Left forelimb (tissue), 1 donor: ENCODE measurements at regions not wholly inside any gene's neighbourhood (a gene's known extent, or its start where the extent isn't known, plus 50 kb on each side); places are given as distances from the start of the nearest gene placed in this dataset.

ENCODE experiments used
- DNase-seq: peaks from one replicate; pipeline ENCODE4 v3.0.0-alpha.2; 2018; ENCODE audit warnings: low spot score

DNA sequence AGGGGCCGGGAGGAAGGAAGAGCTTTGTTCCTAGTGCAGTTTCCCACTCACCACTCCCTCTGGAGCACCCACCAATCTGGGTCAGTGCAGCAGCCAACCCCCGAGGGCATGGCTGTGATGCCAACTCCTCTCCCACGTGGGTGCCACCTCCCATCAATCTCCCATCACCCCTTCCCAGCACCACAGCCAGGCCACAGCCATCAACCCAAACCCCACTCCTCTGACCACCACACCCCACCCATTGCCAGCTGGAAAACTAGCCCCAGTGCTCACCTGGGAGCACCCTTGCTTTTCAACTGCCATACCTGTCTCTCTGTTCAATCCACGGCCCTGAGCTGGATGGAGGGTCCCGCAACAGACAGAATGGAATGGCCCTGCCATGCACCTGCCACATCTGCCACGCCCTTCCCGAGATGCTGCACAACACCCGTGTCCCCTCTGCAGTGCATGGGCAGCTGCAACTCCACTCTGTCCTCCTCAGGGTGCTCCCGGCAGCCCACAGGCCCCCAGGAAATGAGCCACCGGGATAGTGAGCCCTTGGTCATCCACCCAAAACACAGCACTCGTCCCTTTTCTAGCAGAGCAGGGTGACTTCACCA lies 112.4 kb upstream of the ID2 start:
- DNase-seq = peak; percentile 47

DNA sequence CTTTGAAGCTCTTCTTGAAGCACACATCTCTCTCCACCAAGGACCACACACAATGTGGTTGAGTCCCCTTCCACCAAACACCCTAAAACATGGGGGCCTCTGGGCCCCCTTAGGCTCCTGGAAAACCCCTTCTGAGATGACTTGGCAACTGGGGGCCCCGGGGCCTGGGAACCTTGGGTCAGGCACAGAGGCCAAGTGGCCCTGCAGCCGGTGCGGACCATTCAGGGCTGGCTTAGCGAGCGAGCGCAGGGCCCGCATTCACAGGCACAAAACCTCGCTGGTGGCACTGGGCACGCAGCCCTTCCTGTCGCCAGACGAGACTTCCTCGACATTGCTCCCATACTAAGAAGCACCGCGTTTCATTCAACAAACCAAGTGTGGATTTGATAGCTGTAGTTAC lies 111.2 kb upstream of the ID2 start:
- peak; percentile 53 for DNase-seq

DNA sequence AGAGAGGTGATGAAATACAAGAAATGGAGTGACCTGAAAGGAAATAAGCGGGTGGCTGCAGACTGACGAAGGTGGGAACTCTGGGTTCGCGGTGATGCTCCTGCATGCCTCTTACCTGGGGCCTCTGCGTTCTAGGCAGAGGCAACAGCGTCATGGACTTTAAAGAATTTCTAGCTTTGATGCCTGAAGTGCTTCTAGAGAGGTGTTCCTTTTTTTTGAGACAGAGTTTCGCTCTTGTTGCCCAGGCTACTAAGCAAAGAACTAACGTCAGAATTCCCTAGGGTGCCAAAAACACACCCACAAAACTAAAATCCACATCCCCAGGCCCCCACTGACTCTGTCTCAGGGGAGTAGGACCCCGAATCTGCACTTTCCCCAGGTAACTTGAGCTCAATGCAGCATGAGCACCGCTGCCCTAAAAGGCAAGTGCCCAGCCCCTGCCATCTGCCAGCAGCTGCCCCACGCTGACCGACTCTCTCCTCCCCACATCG lies 110.5 kb upstream of the ID2 start:
- peak; percentile 22 for DNase-seq

DNA sequence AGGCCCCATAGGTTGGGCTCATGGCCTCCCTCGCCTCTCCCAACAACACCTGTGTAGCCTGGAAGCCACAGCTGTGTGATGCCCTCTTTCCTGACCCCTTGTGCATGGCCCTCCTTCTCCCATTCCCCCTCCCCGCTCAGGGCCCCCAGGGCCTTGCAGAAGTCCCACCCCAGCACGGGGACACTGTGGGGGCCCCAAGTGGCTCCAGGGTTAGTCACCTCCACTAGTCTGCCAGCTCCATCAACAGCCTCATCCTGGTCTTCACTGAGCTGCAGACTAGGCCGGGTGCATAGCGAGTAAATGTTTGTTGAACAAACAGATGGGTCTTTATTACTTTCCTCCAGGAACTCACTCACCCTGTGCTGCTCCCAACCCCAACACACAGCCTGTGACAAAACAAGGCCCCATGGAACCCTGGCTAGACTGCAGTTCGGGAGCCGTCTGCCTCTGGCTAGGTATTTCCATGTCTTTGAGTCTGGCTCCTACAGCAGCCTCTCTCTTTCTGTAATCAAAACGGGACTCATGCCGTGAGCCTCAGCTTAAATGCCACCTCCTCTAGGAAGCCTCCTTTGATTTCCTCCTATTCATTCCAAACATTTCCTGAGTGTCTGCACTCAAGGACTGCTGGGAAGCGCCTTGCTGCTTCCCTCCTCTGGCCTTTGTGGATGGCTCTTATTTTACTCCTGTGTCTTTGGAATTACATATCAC lies 109.9 kb upstream of the ID2 start:
- DNase-seq = peak; percentile 54

DNA sequence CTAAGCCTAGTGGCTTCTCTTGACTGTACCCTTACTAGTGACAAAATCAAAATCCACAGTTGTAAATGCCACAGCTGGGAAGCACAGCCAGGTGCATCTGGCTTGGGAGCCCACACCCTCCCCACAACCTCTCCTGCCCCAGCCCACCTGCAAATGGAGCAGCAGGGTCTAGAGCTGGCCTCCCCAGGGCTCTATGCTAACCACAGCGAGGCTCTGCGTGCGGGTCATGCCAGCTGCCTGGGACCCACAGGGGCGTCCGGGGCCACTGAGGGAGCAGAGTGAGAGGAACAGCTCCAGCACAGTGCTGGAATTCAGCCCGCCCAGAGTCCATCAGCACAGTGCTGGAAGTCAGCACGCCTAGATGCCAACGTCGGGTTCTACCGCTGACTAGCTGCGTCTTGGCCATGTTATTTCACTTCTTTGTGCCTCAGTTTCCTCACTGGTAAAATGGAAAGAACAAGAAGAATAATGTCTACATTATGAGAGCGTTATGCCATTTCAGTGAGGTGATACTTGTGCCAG lies 109.1 kb upstream of the ID2 start:
- DNase-seq = peak; percentile 17

DNA sequence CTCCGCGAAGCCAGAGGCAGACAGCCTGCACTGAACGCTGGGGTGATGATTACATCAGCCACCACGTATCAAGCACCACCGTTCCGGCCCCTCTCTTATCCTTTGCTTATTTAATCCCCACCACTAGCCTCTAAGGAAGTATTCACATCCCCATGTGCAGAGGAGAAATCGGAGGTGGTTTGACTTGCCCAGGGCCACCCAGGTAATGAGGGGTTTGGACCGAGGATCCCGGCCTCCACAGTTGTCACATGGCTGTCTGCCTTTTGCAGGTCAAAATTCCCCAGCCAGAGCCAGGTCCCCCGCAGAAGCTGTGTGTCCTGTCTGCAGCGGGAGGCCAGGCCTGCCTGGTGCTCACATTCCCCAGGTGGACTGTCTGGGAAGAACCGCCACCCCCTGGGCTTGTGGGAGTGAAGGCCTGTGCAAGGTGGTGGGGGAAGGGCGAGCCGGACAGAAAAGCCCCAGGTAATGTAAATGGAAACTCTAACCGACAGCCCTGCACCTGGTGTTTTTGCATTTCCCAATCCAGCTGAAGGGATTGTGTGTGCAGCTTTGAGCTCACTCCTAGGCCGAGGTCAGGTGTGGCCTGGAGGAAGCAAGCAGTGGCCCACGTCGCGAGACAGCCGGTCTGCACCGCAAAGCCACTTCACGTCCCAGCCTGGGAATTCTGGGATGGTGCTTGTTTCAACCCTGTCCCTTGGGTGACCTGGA lies 108.5 kb upstream of the ID2 start:
- DNase-seq = peak; percentile 55

DNA sequence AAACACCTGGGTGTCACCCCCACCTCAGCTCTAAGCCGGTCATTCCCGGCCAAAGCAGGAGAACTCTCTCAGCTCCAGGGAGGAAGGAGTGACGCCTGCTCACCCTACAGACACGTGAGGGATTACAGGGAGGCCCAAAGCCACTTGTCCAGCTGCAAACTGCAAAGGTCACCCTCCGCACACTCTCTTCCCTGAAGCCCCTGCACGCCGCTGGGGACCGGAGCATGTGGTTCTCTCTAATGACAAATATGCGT lies 108.0 kb upstream of the ID2 start:
- no peak for DNase-seq

DNA sequence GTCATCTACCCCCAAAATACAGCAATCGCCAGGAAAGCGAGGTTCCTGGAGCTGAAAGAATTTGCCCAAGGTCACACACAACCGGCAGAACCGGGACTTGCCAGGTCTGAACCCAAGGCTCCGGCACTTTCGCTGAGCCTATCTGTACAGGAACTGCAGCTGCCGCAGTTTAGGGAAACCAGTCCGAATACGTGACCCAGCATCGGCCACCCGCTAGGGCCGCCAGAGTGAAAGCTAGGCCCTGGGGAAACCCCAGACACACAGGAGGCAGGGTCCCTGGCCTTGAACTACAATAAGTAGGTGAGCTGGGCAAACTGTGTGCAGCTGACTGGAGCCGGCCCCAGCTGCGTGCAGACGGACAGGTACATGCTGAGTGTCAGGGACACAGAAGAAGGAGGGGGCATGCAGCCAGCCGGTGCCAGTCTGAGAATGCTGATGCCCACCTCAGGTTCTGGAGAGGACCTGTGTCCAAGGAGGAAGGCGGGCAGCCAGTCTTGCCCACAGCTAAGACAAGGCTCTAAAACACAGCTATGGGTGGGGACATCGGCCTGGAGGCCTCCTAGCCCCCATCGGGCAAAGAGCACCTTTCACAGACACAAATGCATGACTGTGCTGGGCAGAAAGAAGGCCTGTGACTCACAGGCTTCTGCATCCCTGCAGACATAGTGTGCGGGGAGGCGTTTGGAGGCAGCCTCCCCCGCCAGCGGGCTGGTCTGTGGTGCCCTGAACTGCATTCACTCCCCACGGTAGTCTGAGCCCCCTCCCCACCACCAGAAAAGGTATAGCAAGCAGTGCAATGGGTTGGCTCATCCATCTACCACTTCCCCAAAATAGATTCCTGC lies 107.4 kb upstream of the ID2 start:
- peak; percentile 33 for DNase-seq

DNA sequence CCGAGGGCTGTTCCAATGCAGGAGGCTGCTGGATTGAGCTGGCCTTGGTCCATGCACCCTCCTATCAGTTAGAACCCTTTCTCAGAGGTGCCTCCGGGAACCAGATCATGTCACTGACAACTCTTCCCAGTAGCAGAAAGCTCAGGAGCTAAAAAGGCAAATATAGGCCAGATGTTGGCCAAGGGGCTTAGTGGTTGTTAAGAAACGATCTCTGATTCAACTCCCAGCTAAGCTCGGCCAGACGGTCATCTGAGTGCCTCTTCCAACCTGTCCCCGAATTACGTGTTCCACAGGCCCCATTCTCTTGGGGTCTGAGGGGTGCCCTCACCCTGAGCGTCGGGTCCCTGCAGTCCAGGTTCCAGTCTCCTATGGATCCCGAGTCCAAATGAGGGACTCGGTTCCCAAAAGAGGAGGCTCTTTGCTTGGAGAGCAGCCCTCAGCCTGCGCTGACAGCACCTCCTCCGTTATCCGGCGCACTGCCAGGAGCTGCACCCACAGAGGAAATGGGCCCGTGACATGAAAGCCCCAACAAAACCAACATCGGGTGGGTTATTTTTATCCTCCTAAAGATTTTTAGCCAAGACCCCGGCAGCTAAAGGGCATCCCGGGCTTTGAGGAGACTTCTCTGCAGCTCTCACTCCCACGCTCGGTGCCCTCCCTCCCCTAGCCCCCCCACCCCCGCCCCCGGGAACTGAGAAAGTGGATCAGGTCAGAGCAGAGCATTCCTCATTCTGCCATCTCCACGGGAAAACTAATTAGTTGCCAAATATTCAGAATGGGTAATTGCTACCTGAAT lies 106.6 kb upstream of the ID2 start:
- DNase-seq = peak; percentile 53

DNA sequence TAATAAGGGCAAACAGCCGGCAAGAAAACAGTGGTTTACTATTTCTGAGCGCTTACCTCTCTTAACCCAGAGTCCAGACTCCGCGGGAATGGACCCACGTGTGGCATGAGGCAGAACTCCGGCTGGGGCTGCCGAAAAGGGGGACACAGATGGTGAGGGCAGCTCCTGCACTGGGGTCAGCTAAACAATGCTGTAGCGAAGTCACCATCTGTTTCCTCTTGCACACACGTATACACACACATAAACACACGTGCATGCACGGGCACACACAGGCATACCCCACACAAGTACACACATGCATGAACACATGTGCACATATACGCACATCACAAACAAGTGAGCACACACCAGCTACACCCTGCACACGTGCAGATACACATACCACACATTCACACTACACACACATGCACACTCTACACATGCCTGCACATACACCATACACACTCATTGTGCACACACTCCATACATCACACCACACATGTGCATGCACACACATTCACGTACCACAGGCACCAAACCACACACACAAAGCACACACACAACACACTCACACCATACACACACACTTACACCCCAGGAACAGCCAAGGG lies 105.9 kb upstream of the ID2 start:
- peak; percentile 46 for DNase-seq

DNA sequence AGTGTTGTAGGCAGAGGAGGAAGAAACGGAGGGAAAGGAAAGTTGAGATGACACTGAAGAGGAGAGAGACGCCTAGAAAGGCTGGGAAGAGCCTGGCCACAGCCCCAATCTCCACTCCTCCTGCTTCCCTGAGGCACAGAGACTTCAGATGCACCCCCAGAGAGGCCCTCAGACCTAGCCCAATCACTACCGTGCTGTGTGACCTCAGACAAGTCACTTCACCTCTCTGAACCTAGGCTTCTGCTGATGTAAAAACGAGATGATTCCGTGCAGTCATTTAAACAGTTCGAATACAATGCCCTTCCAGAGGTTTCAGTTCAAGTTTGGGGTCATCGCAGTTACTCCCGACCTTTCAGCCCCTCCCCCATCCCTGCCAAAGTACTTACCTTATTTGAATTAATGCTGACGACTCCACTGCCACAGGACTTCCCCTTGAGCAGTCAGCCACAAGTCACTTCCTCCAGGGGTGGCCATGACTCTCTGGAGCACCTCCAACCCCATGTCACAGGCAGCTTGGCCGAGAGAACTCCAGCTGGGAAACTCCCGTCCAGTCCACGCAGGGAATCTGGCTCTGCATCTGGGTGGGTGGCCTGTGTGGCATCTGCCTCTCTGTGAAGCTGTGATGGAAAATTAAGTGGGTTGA lies 105.2 kb upstream of the ID2 start:
- DNase-seq = peak; percentile 53

DNA sequence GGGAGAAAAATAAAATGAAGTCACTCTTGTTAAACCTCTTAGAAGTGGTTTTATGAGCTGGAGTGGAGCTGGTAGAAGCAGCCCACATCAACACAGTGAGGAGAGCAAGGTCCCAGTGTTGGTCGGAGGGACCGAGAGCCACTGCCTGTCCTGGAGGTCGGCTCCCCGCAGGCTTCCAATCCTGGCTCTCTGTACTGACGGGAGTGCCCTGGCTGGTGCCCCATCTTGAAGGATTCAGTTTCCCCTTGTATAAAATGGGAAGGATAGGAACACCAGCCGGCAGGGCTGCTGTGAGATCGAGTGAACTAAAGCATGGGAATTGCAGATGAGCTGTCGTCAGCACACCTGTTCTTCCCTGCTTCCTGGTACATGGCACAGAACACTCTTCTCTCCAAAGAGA lies 104.3 kb upstream of the ID2 start:
- DNase-seq = no peak

DNA sequence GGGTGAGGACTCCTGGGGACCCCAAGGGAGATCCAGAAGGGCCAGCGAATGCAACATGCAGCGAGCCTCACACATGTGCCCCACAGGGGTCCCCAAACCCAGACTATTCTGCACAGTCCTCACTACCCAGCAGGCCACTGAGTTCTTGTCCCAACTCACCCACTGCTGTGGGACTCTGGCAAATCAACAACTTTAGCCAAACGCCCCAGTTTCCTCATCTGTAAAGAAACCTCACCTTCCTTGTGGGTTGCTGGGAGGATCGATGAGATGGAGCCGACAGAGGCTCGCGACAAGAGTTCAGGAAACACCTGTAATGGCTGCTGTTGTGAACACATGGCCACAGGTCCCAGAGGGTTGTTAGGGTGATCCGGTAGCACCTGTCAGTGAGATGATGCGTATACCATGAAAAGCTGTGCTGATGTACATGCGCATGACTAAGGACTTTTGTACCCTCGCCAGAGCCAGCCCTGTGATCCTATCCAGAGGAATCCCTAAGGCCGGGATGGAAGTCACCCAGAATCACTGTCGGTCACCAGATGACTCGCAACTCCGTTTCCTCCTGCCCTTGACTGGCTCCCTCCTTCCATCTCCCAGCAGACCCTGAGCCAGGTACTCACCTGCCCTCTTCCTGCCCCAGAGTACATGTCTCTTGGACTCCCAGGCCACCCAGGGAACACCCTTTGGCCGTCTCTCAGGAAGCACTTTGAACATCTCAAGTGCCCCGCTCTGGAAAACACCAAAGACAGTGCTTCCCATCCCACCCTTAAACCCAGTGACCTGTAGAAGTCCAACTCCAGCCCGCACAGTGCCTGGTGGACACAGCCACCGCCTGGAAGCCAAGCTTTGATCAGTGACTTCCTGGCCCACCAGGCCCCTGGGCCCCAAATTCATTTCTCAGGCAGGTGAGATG lies 103.3 kb upstream of the ID2 start:
- peak; percentile 62 for DNase-seq

DNA sequence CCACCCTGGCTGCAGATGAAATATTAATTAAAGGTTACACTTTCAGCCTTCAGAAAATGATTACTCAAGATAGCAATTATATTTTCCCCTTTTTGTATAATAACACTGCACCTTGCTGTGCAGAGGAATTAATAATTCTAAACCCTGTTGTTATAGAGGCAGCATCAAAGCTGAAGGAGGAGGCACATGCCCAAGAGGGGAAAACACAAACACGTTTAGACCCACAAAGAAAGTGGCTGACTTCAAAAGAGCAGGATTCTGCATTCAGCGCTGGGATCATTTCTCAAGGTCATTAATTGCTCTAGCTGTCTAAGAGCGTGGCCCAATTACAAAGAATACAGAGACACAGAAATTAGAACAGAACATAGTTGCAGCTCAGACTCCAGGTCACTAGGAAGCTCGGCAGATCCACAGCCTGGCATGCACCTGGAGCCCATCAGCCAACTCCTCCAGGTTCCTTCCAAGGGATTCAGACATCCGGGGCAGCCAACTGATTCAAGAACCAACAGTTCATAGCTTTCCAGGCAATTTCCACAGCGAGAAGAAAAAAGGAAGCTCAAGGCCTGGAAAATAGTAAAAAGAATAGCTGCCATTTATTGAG lies 102.3 kb upstream of the ID2 start:
- DNase-seq = peak; percentile 40

DNA sequence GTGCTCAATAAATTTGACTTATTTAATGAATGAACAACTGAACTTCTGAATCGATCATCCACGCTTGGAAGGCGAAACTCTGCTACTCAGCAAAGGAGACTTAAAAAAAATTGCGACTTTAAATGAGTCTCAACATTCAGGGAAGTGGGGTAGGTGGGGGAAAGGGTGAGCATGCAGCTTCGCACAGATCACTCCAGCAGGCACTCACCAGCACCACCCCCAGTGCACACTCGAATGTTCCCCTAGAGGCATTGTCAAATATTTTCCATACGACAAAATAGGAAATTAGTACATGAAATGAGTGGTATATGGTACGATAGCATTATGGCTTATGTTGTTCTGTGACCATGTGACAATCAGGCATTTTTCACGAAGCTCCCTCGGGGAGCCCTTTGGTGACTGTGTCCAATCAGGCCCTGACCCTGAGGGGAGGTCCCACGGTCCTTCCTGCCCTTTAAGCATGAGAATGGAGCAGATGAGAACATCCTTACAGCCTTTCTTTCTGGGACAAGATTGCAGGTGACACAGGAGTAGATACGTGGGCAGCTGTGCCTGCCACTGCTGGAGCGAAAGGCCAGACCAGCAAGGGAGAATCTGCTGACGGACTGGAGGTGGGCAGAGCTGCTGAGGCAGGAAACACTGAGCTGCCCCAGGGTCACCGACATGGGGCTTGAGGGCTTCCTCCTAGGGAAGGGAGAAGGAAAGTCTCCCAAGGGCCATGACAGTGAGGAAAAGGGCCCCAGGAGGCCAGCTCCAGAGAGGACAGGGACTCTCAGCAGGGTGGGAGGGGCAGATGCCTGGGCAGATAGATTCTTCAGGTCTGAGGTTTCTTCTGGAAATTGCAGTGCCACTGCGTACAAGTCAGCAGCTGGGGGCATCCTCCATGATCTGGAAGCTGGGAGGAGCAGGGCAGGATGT lies 101.3 kb upstream of the ID2 start:
- DNase-seq = peak; percentile 42

DNA sequence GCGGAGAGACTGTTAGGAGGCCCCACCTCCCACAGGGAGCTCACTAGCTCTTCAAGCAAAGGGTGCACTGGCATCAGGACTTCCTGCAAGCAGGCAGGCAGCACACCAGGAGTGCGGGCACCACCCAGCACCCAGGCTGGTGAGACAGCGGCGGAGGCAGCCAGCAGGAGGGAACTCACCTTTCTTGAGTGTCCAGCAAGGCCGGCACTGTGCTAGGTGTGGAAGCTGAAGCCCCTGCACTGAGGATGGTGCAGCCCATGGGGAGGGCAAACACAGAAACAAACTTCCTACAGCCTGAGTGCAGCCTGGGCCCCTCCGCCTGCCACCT lies 100.7 kb upstream of the ID2 start:
- DNase-seq = peak; percentile 51

DNA sequence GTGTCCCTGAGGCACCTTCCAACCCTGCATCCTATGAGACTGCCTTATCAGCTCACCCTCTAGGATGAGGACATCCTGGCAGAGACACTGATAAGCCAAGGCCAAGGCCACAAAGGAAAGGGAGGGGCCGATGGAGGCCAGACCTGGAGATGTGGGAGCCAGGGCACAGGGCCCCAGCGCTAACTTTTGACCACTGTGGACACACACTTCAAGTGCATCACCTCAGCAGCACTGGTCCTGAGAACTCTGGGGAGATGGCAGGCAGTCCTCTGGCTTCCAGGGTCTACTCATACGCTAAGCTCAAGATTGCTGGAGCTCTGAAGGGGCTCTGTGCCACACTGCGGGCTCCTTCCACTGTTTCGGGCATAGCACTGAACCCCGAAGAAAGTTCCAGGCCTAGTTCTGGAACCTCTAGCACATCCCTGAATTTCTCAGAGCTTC lies 100.2 kb upstream of the ID2 start:
- peak; percentile 28 for DNase-seq

DNA sequence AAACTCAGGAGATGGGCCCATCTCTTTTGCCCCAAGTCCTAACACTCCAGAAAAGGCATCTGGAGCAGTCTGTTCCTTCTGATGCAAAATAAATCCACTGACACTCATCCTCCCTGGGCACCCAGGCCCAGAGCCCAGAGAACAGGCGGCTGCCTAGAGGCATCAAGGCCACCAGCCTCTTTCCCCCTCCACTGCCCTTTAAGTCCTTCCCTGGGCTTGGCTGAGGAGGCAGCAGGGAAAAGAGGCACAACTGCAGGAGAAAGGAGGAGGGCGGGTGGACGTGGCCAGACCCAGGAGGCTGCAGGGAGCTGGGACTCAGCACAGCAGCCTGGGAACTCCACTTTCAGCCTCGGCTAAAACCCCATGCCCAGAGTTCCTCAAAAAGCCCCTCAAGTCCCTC lies 99.7 kb upstream of the ID2 start:
- DNase-seq = peak; percentile 41
